Psoas muscle (tissue), 7 donors: ENCODE measurements at regions not wholly inside any gene's neighbourhood (a gene's known extent, or its start where the extent isn't known, plus 50 kb on each side); places are given as distances from the start of the nearest gene placed in this dataset.
A peak's percentile ranks its signal among the peaks of the same experiment; 100 is the strongest.
"Not testable (repeated sequence)": the region's sequence is repeated elsewhere in the genome, so short reads cannot be mapped to it uniquely, and the experiment has no call there.

ENCODE experiments used
- ATAC-seq, 4 donors: fragments of 200-7000 bp; cut with Tn5 transposase; one replicate each; pipeline ENCODE4 v1.9.1; 2020; ENCODE audit warnings: moderate library complexity in 3 of 4, mild to moderate bottlenecking in 2 of 4
- DNase-seq, 2 donors: peaks; one replicate each; pipeline ENCODE4 v3.0.0-alpha.2; 2020
- H3K27ac ChIP-seq: fragments of 200-600 bp; one replicate; pipeline ENCODE4 v1.8.0; 2022
- H3K27me3 ChIP-seq, 3 donors: fragments of 200-600 bp in 1 of 3; one replicate each; pipeline versions ENCODE4 v1.6.1 to v1.8.0; 2013 to 2022; ENCODE audit warnings: low read length in 2 of 3, mild to moderate bottlenecking in 2 of 3, moderate library complexity in 1 of 3; ENCODE audit not compliant: insufficient read depth in 3 of 3
- H3K36me3 ChIP-seq, 2 donors: fragments of 200-600 bp in 1 of 2; one replicate each; pipeline versions ENCODE4 v1.6.1 to v1.8.0; 2013 to 2022; ENCODE audit warnings: low read depth in 1 of 2, mild to moderate bottlenecking in 1 of 2, moderate library complexity in 1 of 2; ENCODE audit not compliant: insufficient read depth in 1 of 2
- H3K4me1 ChIP-seq: fragments of 200-600 bp; one replicate; pipeline ENCODE4 v1.8.0; 2022
- H3K4me3 ChIP-seq: fragments of 200-600 bp; one replicate; pipeline ENCODE4 v1.8.0; 2022; ENCODE audit warnings: mild to moderate bottlenecking
- H3K9me3 ChIP-seq: fragments of 200-600 bp; one replicate; pipeline ENCODE4 v1.8.0; 2022
- whole genome bisulfite sequencing, 3 donors: extraction: QIAGEN DNeasy Blood & Tissue Kit; methylation state at CpG; one replicate each; pipeline versions ENCODE4 v1.1.6 to v1.1.7; 2013; 5-methylcytosine and 5-hydroxymethylcytosine counted together
- intact Hi-C, 2 donors: fragments of 100-400 bp; cut with DNase I; formaldehyde crosslinking; loops; one replicate each; pipeline versions ENCODE4 v1.11.0 to v1.14.2; 2022
- TF ChIP-seq, protein P1 (sequence below): fragments of 200-600 bp; IDR thresholded peaks from one replicate; pipeline ENCODE4 v1.8.0; 2022; ENCODE audit warnings: antibody characterized with exemption
- donor health status: healthy with polysubstance abuse.
- donor health status: DM: no; HTN: no; CAD: no; lungs with moderate emphysema.
- donor health status: Bipolar disorder and iron deficiency.
- donor health status: healthy.
- donor health status: DM: yes; HTN: yes; CAD: no.
- donor health status: DM: no; HTN: no; CAD: no.
- donor health status: DM: yes; HTN: yes; CAD: no.

DNA sequence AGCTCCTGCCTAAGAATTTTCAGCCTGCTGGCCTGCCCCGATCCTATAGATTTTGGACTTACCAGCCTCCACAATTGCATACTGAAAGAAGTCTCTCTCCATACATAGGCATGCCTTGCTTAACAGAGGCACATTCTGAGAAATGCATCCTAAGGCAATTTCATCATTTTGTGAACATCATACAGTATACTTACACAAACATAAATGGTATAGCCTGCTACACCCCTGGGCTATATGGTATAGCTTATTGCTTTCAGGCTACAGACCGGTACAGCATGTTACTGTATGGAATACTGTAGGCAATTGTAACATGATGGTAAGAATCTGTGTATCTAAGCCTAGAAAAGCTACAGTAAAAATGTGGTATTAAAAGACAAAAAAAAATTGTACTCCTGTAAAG lies 174.7 kb downstream of the NRIP1 start:
- TF ChIP-seq, protein P1, sequence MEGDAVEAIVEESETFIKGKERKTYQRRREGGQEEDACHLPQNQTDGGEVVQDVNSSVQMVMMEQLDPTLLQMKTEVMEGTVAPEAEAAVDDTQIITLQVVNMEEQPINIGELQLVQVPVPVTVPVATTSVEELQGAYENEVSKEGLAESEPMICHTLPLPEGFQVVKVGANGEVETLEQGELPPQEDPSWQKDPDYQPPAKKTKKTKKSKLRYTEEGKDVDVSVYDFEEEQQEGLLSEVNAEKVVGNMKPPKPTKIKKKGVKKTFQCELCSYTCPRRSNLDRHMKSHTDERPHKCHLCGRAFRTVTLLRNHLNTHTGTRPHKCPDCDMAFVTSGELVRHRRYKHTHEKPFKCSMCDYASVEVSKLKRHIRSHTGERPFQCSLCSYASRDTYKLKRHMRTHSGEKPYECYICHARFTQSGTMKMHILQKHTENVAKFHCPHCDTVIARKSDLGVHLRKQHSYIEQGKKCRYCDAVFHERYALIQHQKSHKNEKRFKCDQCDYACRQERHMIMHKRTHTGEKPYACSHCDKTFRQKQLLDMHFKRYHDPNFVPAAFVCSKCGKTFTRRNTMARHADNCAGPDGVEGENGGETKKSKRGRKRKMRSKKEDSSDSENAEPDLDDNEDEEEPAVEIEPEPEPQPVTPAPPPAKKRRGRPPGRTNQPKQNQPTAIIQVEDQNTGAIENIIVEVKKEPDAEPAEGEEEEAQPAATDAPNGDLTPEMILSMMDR = no peak
- DNase-seq (no peak), ATAC-seq (no peak)
- peaks cover 0 to 2% (median 0%) of the 10 kb centered on the region in 3 donors for H3K27me3 ChIP-seq
- H3K9me3 ChIP-seq = no peaks in the 10 kb centered on the region
- H3K36me3 ChIP-seq = no peaks in the 10 kb centered on the region
- 95 to 99% (median 96%) methylated on average over 2 of the region's 2 CpGs for WGBS, 3 donors
- H3K27ac ChIP-seq = no peak overlapping the region
- peaks cover 7% of the 10 kb centered on the region for H3K4me1 ChIP-seq
- intact Hi-C loops = no loop called here
- no peak overlapping the region for H3K4me3 ChIP-seq

DNA sequence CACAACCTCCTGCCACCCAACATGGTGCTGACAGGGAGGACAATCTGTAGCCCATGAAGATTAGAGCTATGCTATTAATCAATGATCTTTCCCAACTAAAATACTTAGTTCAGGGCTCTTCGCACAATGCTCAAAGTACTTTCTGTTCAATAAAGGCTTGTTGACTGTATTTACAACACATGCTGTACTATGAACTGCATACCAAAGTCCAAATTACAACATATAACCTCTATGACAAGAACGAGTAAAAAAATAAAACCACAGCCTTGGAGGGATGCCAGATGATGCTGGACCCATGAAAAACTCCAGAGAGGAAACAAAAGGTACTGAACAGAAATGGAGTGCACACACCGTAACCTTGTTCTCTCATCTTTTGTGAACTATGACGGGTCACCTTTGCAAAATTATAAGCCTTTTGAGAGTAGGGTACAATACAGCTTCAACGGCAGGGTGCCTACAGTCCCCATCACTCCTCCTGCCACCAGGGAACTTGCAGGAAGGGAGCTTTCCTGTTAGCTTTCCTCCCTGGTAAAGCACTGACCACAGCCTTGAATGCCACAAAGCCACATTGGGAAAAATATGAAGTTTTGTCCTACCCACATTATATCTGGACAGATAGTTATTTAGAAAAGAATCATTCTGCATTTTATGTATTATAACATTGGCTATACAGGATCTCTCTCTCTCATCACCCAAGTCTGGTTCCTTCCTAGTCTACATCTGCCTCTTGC lies 175.6 kb downstream of the NRIP1 start:
- no peak for ATAC-seq
- Histone ChIP-seq H3K36me3 (no peaks in the 10 kb centered on the region), H3K9me3 (no peaks in the 10 kb centered on the region), H3K4me1 (peaks cover 7% of the 10 kb centered on the region), H3K27ac (no peak overlapping the region), H3K4me3 (no peak overlapping the region), H3K27me3 (peaks cover 0 to 2% (median 0%) of the 10 kb centered on the region in 3 donors)
- TF ChIP-seq, protein P1 = no peak
- WGBS, 3 donors = 71 to 76% (median 72%) methylated on average over 5 of the region's 5 CpGs
- intact Hi-C loops = no loop called here
- DNase-seq = no peak

DNA sequence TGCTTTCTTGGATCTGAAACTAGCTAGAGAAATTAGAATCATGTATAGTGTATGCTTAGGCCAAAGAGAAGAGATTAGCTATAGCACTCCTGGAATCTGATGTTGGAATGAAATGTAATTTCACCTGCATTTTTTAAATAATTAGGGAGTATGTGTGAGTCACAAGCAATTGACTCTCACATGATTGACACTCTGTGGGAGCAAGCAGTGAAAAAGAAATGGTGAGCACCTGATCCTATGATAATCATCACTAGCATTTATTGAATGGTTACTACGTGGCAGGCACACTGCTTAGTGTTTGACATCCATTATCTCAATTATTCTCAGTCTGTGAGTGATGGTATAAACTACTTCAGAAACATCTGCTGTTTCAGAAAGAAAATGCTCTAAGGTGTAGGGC lies 176.6 kb downstream of the NRIP1 start:
- ATAC-seq = no peak

DNA sequence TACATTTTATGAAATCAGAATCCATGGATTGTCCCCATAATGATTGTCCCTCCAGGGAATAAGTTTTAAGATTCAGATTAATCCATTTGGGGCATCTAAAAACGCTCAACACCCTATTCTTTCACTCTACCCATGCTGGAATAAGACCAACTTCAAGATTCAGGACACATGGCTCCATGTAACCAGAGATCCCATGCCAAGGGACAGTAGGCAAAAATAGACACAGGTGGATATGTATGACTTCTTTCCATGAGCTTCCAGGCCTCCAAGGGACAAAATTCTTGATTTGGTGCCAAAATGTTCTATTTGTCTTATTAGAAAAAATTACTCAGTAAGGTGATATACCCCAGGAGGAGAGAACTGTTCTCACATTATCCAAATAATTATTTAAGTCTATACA lies 178.8 kb downstream of the NRIP1 start:
- 17 to 39% (median 23%) methylated on average over 1 of the region's 1 CpG for WGBS, 3 donors
- ATAC-seq (peak; percentile 74 to 84 (median 81)), DNase-seq (no peak)
- intact Hi-C loops = no loop called here
- Histone ChIP-seq H3K4me3 (no peak overlapping the region), H3K27me3 (no peaks in the 10 kb centered on the region), H3K9me3 (no peaks in the 10 kb centered on the region), H3K36me3 (no peaks in the 10 kb centered on the region), H3K27ac (no peak overlapping the region), H3K4me1 (peaks cover 7% of the 10 kb centered on the region)
- TF ChIP-seq, protein P1 = no peak

More for the DNA sequence above, 176.6 kb downstream of the NRIP1 start:
- Histone ChIP-seq H3K27ac (no peak overlapping the region), H3K9me3 (no peaks in the 10 kb centered on the region), H3K4me1 (peaks cover 7% of the 10 kb centered on the region), H3K36me3 (no peaks in the 10 kb centered on the region), H3K27me3 (no peaks in the 10 kb centered on the region), H3K4me3 (no peak overlapping the region)
- intact Hi-C loops = no loop called here
- TF ChIP-seq, protein P1 = no peak
- WGBS, 3 donors = 25 to 55% (median 45%) methylated on average over 1 of the region's 1 CpG
- DNase-seq = no peak

DNA sequence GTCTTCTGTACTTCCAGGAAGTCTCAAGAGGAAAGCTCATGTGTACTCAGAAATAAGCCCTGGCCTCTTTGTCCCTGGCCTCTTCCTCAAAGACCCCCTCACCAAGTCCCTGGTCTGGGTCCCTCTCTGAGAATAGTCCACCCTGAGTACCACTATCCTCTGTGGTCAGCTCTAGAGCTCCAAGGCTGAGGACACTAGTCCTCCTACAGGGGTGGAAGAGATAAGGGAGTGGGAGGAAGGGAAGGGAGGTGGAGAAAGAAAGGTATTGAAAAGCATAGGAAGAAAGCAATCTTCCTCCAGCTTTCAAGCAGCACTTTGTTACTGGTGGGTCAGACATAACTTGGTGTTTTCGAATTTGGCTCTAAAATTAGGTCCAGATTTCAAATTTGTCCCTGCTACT lies 181.4 kb downstream of the NRIP1 start:
- no peaks in the 10 kb centered on the region for H3K9me3 ChIP-seq
- no peaks in the 10 kb centered on the region for H3K27me3 ChIP-seq
- intact Hi-C loops = no loop called here
- 97 to 100% (median 97%) methylated on average over 1 of the region's 1 CpG for WGBS, 3 donors
- no peak overlapping the region for H3K4me3 ChIP-seq
- H3K4me1 ChIP-seq = peaks cover under 1% of the 10 kb centered on the region
- no peaks in the 10 kb centered on the region for H3K36me3 ChIP-seq
- no peak for DNase-seq
- no peak overlapping the region for H3K27ac ChIP-seq
- ATAC-seq = no peak
- TF ChIP-seq, protein P1 = no peak

DNA sequence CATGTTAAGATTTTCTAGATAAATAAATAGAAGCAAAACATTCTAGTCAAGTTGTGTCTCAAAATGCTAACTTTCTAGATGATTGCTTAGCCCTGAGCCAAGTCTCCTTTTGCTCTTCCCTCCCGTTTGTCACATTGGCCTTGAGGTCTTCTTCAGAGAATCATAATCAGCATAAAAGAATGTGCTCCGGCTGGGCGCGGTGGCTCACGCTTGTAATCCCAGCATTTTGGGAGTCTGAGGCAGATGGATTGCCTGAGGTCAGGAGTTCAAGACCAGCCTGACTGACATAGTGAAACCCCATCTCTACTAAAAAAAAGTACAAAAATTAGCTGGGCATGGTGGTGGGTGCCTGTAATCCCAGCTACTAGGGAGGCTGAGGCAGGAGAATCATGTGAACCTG lies 182.3 kb downstream of the NRIP1 start:
- H3K9me3 ChIP-seq, DNase-seq, H3K36me3 ChIP-seq, H3K27ac ChIP-seq, intact Hi-C loops, H3K4me3 ChIP-seq, H3K4me1 ChIP-seq, H3K27me3 ChIP-seq, ATAC-seq: not testable (repeated sequence)
- 79 to 89% (median 82%) methylated on average over 5 of the region's 5 CpGs for WGBS, 3 donors
